Tibial nerve (tissue), 4 donors: ENCODE measurements at regions not wholly inside any gene's neighbourhood (a gene's known extent, or its start where the extent isn't known, plus 50 kb on each side); places are given as distances from the start of the nearest gene placed in this dataset.

Experiments used
- DNase-seq, 2 donors: peaks; one replicate each; pipeline ENCODE4 v3.0.0-alpha.2; 2019; ENCODE audit warnings: low spot score in 2 of 2
- H3K27ac ChIP-seq, 4 donors: fragments of 200-600 bp; sonication (generic) in 3 of 4; one replicate each; pipeline ENCODE4 v1.5.1; 2017 to 2019; ENCODE audit warnings: mild to moderate bottlenecking in 1 of 4
- H3K27me3 ChIP-seq, 2 donors: fragments of 200-600 bp; sonication (generic) in 1 of 2; one replicate each; pipeline versions ENCODE4 v1.5.1 to v1.6.0; 2017 to 2019
- H3K36me3 ChIP-seq, 3 donors: fragments of 200-600 bp; sonication (generic); one replicate each; pipeline ENCODE4 v1.5.1; 2018 to 2019
- H3K4me1 ChIP-seq, 4 donors: fragments of 200-600 bp; sonication (generic) in 3 of 4; one replicate each; pipeline ENCODE4 v1.5.1; 2017 to 2019
- H3K4me3 ChIP-seq, 4 donors: fragments of 200-600 bp; sonication (generic) in 3 of 4; one replicate each; pipeline ENCODE4 v1.5.1; 2017 to 2019; ENCODE audit warnings: mild to moderate bottlenecking in 1 of 4, moderate library complexity in 1 of 4
- H3K9me3 ChIP-seq, 4 donors: fragments of 200-600 bp; sonication (generic) in 3 of 4; one replicate each; pipeline ENCODE4 v1.5.1; 2017 to 2019
- CTCF ChIP-seq, 5 experiments: fragments of 200-600 bp in 3 of 5; fragments of 450-650 bp in 2 of 5; sonication (generic) in 3 of 5; IDR thresholded peaks; one replicate each; pipeline ENCODE4 v1.5.1; 2016 to 2019; ENCODE audit warnings: antibody characterized with exemption in 5 of 5, mild to moderate bottlenecking in 3 of 5, moderate library complexity in 2 of 5
- EP300 ChIP-seq, 2 donors: sonication (generic); formaldehyde crosslinking; IDR thresholded peaks; one replicate each; pipeline ENCODE4 v1.6.1; 2017; ENCODE audit warnings: antibody characterized with exemption in 2 of 2, mild to moderate bottlenecking in 1 of 2
- POLR2A ChIP-seq, 2 donors: fragments of 450-650 bp; IDR thresholded peaks; one replicate each; pipeline ENCODE4 v1.6.1; 2017; ENCODE audit warnings: antibody characterized with exemption in 2 of 2, mild to moderate bottlenecking in 2 of 2, moderate library complexity in 2 of 2
- WGBS, 2 donors: methylation state at CpG; one replicate each; pipeline ENCODE4 v1.1.5; 2018; 5-methylcytosine and 5-hydroxymethylcytosine counted together

GRCh38 chr13:104900191-104900817 lies 1635.2 kb downstream of the EFNB2 start:
- TF ChIP-seq CTCF (IDR thresholded peaks at IDR 0.05) (no peak), POLR2A (IDR thresholded peaks at IDR 0.05) (no peak), EP300 (IDR thresholded peaks at IDR 0.05) (no peak)
- H3K4me1 ChIP-seq: no peaks in the 10 kb centered on the region
- H3K4me3 ChIP-seq: no peak overlapping the region
- H3K9me3 ChIP-seq: no peaks in the 10 kb centered on the region
- no peak for DNase-seq
- H3K27ac ChIP-seq: no peak overlapping the region
- no peaks in the 10 kb centered on the region for H3K36me3 ChIP-seq
- 79 to 85% methylated on average over 1 of the region's 1 CpG for WGBS, 2 donors
- no peaks in the 10 kb centered on the region for H3K27me3 ChIP-seq

- Histone ChIP-seq H3K4me3 (no peak overlapping the region), H3K27ac (no peak overlapping the region), H3K27me3 (no peaks in the 10 kb centered on the region), H3K36me3 (no peaks in the 10 kb centered on the region), H3K4me1 (no peaks in the 10 kb centered on the region), H3K9me3 (no peaks in the 10 kb centered on the region)
- TF ChIP-seq CTCF (IDR thresholded peaks at IDR 0.05) (no peak), POLR2A (IDR thresholded peaks at IDR 0.05) (no peak), EP300 (IDR thresholded peaks at IDR 0.05) (no peak)
- WGBS, 2 donors: 94 to 96% methylated on average over 3 of the region's 3 CpGs
- no peak for DNase-seq
These were observed 1637.0 kb downstream of the EFNB2 start for GRCh38 chr13:104898484-104898883.

GRCh38 chr13:104895521-104895920 lies 1639.9 kb downstream of the EFNB2 start:
- Histone ChIP-seq H3K9me3 (no peaks in the 10 kb centered on the region), H3K4me1 (no peaks in the 10 kb centered on the region), H3K4me3 (no peak overlapping the region), H3K36me3 (no peaks in the 10 kb centered on the region), H3K27ac (no peak overlapping the region), H3K27me3 (no peaks in the 10 kb centered on the region)
- DNase-seq: no peak
- WGBS, 2 donors: 45 to 52% methylated on average over 1 of the region's 1 CpG
- TF ChIP-seq EP300 (IDR thresholded peaks at IDR 0.05): no peak
- no peak for TF ChIP-seq CTCF (IDR thresholded peaks at IDR 0.05)
- no peak for TF ChIP-seq POLR2A (IDR thresholded peaks at IDR 0.05)

- Histone ChIP-seq H3K4me3 (no peak overlapping the region), H3K27ac (no peak overlapping the region), H3K9me3 (no peaks in the 10 kb centered on the region), H3K4me1 (no peaks in the 10 kb centered on the region), H3K27me3 (no peaks in the 10 kb centered on the region), H3K36me3 (no peaks in the 10 kb centered on the region)
- TF ChIP-seq POLR2A (IDR thresholded peaks at IDR 0.05) (no peak), CTCF (IDR thresholded peaks at IDR 0.05) (no peak)
- DNase-seq: no peak
- WGBS, 2 donors: 54 to 65% methylated on average over 2 of the region's 2 CpGs
These were observed 1660.3 kb downstream of the EFNB2 start for GRCh38 chr13:104875038-104875754.

- Histone ChIP-seq H3K27me3 (no peaks in the 10 kb centered on the region), H3K4me1 (no peaks in the 10 kb centered on the region), H3K4me3 (no peak overlapping the region), H3K27ac (no peak overlapping the region), H3K36me3 (no peaks in the 10 kb centered on the region), H3K9me3 (peaks cover 0 to 11% (median 2%) of the 10 kb centered on the region in 4 donors)
- WGBS, 2 donors: 64 to 67% methylated on average over 4 of the region's 4 CpGs
- TF ChIP-seq POLR2A (IDR thresholded peaks at IDR 0.05) (no peak), CTCF (IDR thresholded peaks at IDR 0.05) (no peak), EP300 (IDR thresholded peaks at IDR 0.05) (no peak)
- no peak for DNase-seq
These were observed 1663.3 kb downstream of the EFNB2 start for GRCh38 chr13:104872153-104872552.
